T1000 (cell line): ENCODE measurements at regions not wholly inside any gene's neighbourhood (a gene's known extent, or its start where the extent isn't known, plus 50 kb on each side); places are given as distances from the start of the nearest gene placed in this dataset.

Source experiments
- DNase-seq: peaks from one replicate; lab custom pipeline; 2025; ENCODE audit warnings: mixed read lengths; lab: John Stamatoyannopoulos, UW

DNA sequence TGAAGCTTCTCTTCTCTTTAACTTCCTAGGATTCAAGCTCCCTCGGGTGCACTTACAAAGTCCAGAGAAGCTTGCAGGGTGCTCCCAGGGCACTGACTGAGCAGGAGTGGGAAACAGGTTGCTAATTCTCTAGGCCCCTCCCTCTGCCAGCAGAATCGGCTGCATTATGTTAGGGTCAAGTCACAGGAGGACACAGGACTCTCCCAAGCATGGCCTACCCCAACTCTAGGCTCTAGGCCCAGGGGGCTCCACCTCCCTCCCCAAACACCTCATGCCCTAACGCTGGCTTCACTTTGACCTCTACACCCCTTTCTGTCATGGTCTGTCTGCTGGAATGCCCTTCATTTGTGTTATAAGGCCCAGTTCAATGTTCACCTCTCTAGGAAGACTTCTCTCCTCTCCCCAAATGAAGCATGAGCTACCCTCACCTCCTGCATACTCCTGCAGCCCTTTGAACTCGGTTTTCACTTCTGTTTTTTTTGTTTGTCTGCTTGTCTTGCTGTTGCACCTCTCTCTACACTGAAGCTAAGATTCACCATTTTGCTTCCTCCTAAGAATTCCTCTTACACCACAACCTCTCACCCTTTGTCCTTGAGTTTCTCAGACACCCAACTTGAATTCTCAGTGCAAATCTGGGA is 521.8 kb upstream of the ID2 start:
- DNase-seq: no peak

DNA sequence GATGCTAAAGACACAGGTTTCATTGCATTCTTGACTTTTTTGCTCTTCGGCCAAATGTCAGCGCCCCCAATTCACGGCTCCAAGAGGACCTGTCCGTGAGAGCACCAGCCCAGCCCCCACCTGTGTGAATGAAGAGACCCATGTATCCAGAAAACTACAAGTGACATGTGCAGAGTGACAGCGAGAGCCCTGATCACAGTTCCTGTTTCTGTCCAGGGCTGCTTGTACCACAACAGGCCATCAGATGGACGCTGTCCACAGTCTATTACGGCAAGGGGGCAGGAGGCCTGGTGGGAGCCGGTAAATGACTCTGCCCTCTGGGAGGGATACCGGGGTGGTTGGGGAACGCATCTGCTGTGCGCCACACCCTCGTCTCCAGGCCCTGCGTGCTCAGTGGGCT is 520.9 kb upstream of the ID2 start:
- DNase-seq: no peak

DNA sequence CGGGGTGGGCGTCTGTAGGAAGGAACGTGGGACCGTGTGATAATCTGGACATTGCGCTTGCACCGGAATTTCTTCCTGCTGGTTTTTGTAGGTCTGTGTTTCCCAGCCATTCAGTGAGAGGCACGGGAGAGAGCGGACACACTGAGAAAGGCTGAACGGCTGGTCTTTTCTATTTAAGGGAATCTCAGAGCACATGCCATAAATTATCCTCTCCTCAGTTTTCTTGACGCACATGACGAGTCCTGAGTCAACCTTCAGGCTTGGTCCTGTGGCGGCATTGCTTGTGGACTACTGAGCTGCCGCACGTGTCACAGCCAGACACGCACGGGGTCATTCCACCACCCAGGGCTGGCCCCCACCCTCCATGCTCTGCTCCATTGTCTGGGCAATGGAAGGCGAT is 519.3 kb upstream of the ID2 start:
- DNase-seq: no peak

DNA sequence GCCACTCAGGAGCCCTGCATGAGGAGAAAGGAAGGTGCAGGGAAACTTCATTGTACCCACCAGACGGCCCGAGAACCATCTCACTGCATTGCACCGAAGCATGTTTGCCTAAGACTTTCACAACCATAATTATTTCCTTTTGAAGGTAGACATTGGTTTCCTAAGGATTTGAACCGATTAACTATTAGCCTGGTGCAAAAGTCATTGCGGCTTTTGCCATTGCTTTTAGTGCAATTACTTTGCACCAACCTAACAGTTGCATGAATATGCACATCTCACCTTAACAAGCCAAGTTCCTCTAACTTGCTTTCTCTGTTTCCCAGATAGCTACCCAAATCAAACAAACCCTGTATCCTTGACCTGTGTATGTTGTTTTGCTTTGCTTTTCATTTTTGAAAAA is 516.3 kb upstream of the ID2 start:
- DNase-seq: no peak

DNA sequence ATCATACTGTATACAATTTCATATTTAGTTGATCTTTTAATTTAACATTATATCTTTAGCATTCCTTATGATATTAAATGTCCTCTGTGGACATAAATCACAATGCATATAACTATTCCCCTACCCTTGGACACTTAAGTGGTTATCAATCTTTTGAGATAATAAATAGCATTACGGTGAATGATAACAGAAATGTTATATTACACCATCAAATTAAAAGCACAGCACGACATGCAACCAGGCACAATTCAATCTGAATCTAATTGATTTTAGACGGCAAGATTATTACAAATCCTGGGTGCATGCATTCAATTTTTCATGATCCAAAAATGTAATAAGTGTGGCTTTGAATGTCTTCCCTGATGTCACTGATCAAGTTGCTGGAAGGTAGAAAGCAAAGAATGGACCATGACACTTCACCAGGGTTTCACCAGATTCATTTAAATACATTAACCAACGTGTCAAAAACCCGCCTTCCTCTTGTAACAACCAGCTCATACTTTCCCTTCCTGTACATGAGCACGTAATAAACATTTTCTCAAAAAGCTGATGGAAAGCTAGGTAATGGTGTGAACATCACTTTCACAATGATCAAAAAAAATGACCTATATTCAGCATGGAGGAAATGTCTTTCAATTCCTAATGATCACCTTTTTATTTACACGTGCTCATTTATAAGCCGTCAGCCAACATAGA is 513.7 kb upstream of the ID2 start:
- no peak for DNase-seq

DNA sequence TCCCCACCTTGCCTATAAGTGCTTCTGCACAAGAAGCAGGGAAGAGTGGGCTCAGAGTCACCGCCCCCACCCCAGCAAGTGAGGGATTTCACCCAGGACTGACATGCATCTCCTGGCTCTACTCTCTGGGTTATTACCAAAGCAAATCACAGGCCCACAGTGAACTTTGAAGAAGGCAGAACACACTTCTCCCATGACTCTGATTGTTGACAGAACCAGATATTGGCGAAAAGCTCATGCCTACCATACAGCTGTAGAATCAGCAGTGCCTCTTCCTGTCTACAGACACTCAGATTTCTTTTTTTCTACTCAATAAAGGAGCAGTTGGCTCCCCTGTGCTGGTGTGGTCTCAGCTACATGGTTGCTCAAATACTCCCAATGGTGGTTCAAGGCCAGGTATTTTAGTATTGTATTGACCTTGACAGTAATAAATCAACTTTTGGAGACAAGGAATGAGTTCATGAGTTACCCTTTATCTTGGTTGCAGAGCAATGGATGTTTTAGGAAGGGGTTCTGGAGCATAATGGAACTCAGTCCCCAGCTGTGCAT is 512.9 kb upstream of the ID2 start:
- DNase-seq: no peak

DNA sequence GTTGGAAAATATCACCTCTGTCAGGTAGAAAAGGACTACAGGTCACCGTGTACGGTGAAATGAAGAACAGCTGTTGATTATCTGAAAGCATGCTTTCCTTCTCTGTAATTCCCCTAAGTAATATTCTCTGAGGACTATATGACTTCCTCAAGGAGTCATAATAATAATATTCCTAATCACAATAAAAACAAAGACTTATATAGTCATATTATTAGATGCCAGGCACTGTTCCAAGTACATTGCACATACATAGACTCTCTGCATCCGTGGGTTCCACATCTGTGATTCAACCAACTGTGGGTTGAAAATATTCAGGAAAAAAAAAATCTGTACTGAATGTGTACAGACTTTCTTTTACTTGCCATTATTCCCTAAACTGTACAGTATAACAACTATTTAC is 512.4 kb upstream of the ID2 start:
- no peak for DNase-seq

DNA sequence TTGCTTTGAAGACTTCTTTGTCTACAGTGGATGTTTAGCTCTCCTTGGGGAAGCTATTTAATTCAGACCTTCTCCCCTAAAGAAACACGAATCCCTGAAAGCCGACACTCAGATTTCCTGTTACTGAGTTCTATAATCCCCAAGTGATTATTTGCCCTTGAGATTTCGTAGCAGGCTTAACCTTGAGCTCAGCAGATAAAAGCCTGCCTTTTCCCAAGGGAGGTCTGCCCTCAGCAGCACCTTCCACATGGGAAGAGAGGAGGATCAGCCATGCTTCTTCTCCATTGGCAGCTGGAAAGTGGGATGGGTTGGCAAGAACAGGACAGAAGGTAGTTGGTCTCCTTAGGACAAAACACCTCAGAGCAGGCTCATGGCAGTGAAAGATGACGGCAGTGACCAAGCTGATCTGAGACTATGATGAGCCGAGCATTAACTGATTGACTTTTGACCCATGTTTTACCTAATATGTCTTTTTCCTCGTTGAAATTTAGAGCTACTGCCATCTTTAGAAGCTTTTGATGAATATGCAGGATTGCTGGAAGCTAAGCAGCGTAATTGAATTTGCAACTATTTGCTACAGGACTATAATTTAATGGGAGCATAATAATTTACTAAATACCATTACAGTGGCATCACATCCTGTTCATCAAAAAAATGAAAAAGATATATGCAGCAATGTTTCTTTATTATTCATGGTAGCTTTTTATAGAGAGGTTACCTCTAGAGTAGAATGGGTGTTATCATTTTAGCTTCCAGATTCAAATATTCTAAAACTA is 511.1 kb upstream of the ID2 start:
- no peak for DNase-seq

DNA sequence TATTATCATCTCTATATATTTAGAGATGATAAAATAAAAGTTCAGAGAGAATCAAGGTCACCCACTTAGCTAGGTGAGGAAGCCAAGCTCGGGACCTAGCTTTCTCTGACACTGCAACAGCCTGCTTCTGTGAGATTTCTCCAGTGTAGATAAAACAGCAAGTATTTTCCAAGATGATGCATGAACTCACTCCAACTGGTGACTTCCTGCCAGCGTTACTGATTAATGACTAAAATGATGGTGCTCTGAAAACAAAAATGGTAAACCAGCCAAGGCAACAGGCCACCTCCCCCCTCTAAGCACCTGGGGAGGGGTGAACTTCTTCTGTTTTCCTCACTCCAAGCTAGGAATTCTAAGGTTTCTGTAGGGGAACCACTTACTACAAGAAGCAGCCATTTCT is 510.2 kb upstream of the ID2 start:
- DNase-seq: no peak

DNA sequence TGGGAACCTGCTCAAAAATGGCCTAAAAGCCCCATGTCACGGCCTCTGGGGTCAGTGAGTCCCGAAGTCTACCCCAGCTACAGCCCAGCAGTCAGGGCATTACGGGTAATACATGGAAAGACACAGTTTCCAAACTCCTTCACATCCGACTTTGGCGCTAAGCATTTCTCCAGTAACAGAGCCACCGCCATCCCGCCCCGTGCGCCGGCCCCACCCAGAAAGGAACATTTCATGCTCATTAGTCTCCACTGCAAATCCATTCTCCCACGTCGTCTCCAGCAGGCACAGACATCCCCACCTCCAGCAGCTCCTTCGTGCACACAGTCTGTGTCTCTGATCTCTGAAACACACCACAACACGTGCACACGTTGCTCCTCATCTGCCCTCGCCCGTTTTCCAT is 509.2 kb upstream of the ID2 start:
- no peak for DNase-seq

DNA sequence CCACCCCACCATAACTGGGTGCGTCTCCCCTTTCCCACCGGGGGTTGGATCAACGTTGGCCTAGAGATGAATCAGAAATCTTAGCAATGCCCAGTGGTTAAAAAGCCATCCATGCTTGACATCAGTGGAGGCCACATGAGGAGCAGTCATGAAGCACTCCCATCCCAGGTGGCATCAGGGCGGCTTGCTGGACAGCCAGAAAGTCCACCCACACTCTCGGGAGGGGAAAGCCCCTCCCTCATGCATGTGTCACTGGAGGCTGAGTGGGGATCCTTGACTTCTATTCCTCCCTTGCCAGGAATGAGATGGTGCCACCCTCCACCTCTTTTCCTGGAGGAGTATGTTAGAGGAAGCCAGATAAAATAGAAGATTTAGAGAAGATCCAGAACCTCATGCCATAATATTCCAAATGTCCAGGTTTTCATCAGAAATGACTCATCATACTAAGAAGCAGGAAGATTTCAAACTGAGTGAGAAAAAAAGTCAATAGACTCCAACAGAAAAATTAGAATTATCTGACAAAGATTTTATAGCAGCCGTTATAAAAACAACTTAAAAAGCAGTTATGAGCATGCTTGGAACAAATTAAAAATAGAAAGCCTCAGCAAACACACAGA is 507.1 kb upstream of the ID2 start:
- no peak for DNase-seq

DNA sequence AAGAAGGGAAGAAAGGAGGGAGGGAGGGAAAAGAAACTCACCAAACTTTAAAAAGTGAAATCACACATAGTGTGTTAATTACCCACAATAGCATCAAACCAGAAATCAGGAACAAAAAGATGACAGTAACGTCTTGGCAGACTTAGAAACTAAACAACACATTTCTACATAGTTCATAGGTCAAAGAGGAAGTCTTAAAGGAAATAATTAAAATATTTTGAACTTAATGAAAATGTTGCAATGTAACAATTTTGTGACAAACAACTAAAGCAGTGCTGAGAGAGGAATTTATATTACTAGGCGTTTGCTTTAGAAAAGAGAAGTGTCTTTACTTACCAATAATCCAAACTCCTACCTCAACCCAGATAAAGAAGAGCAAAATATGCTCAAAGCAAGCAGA is 505.0 kb upstream of the ID2 start:
- DNase-seq: no peak

DNA sequence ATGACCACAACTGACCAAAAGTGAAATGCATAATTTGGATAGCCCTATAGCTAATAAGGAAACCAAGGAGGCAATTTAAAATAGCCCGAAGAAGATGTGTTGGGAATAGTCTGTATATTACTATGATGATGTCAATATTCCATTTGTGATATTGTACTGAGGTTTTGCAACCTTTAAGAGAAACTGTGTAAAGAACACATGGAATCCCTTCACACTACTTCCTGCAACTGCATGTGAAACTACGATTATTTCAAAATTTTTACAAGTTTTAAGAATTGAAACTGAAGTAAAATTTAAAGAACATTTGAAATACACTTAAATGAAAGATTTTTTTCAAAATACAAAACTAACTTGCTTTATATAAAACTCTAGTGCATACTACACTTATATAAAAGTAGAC is 504.3 kb upstream of the ID2 start:
- no peak for DNase-seq

DNA sequence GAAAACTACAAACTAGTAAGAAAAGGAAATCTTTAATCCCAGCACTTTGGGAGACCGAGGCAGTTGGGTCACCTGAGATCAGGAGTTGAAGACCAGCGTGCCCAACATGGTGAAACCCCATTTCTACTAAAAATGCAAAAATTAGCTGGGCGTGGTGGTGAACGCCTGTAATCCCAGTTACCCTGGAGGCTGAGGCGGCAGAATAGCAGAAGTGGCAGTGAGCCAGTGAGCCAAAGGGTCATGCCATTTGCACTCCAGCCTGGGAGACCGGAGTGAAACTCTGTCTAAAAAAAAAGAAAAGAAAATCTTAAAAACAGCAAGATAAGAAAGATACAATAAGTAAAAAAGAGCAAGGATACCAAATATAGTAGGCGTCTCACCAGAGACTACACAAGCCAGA is 502.9 kb upstream of the ID2 start:
- no peak for DNase-seq

DNA sequence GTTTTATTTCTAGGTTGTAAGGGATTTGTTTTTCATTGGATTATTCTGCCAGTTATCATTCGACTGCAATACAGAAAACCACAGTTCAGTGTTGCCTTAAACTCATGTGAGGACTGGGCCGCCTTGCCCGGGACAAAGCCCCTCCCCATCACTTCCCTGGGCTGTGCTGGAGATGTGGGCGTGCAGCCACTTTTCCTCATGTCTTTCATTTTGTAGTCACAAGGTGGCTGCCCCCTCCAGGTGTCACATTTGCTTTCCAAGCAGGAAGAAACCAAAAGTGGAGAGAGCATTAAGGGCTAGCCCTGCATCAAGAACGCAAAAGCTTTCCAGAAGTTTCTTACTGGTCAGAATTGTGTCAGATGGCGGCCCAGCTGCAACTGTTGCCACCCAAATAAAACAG is 492.5 kb upstream of the ID2 start:
- no peak for DNase-seq

DNA sequence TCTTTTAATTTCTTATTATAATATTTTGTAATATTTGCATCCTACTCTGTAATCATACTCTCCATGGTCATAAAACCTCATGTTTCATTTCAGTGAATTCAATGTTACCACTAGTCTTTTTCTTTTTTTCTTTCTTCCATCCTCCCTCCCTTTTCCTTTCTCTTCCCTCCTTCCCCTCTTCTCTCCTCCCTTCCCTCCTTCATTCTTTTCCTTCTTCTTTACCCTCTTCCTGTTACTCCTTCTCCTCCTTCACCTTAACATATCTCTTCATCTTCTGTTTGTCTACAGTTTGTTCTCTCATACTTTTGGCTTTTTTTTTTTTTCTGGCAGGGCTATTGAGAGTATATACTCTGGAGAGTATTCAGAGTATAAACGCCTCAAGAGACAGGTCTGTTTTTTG is 491.6 kb upstream of the ID2 start:
- no peak for DNase-seq

DNA sequence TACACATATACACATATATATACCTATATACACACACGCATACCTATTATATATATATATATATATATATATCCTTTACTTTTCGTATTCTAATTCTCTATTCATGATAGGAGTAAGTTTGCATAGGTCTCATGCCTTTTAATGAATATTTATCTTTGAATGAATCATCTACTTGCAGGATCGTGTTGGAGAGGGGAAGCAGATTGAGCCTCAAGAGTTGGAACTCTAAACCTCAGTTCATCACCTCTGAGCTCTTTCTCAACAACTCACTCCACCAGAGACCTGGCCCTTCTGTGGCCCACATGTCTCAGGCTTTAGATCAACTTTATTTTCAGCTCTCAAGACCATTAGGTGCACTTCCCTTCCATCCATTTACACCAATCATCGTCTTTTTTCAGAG is 490.4 kb upstream of the ID2 start:
- no peak for DNase-seq

DNA sequence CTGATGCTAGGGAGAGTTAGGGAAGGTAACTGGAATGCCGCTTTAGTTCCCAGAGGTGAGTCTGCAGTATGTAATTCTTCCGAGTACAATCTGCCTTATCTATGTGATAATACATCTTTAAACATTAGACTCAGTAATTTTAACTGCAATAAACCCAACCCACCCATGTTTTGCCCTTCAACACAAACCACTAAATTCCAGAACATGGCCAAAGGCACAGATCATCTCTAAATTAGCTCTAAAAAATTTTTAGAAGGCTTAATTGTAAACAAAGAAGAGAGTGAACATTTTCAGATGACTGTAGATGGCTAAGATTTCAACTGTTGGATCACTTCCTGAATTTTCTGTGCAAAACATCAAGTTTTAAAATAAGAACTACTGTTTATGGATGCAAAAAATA is 488.7 kb upstream of the ID2 start:
- DNase-seq: no peak

DNA sequence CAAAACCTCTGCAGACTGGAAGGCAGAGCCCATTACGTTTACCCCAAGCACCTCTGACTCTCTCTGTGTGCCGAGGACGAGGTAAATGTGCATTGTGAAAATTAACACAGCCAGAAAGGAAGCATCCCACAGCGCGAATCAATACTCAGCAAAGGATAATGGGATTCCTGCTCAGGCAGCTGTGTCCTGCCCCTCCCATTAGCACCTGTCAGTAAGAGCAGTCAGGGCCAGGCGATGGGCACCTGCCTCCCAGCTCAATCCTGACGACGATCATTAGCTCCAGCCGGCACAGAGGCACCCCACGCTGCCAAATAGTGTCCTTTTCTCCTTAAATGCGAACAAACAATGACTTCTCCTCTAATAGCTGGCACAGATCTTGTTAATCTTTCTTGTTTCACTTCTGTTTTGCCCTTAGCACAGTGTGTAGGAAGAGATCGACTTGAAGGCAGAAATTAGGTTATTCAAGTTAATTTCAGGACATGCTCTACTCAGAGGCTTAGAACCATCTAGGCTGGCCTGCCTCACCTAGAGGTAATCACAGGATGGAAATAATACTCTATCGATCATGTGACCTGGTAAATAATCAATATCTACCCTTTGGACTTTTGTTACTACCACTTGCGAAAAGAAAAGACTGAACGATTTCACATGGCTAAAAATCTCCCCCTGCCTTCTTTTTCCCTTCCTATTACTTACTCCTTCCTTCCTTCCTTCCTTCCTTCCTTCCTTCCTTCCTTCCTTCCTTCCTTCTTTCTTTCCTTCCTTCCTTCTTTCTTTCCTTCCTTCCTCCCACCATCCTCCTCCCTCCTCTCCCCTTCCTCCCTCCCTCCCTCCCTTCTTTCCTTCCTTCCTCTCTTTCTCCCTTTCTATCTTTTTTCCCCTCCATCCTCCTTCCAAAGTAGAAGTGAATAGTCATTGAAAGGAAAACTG is 487.9 kb upstream of the ID2 start:
- DNase-seq: no peak

DNA sequence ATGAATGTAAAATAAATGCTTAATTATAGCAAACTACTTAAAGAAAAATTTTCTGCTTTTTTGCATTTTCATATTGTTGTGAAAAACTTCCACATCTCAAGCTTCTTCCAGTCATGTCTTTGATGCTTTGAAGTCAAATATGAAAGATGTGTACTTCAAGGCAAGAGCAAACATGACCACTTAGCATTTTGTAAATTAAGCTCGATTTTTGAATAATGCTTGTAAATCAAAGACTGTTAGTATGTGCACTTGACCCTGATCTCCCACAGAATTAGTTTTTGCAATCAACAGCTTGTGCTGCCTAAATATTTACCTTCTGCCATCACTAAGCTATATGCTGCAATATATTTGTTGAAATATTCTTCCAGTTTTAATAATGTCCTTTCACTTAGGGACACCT is 486.1 kb upstream of the ID2 start:
- DNase-seq: no peak

DNA sequence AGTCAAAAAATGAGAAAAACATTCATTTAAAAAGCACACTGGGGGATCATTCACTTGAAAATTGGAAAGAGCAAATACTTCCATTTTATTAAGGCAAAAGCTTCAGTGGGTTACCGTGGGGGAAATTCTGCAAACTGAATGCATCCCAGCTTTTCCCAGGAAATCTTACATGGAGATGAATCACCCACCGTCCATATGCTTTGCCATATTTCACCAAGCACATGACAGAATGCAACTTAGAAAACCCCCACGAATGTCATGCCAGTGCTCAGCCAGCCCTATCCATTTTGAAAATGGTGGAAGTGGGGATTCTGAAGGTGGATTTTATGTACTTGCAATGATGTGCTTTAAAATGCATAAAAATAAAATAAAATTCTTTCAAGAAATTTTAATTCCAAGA is 485.5 kb upstream of the ID2 start:
- no peak for DNase-seq

DNA sequence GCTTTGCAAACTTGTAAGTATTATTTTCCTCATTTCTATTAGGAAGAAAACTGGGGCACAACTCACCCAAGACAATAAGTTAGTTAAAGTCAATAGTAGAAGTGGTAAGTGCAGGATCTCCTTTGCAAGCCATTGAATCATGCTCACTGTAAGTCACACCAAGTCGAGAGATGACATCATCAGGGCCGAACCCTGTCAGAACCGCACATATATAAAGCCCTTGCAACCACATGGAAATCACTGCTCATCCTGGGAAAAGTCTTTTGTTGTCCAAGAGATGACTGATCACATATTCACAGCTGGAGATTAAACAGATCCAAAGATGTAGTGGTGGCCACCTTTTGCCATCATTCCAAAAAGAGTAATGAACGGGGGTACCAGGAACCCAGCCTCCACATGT is 484.8 kb upstream of the ID2 start:
- no peak for DNase-seq
